DND-41 (cell line): ENCODE measurements at regions not wholly inside any gene's neighbourhood (a gene's known extent, or its start where the extent isn't known, plus 50 kb on each side); places are given as distances from the start of the nearest gene placed in this dataset.

Source experiments
- ATAC-seq: fragments of 200-7000 bp; cut with Tn5 transposase; 3 replicates; pipeline ENCODE4 v1.9.1; 2021; ENCODE audit warnings: low read depth; ENCODE audit not compliant: insufficient read depth
- DNase-seq: peaks from one replicate; pipeline ENCODE4 v3.0.0-alpha.2; 2020
- H2AFZ ChIP-seq: 2 replicates; pipeline ENCODE4 v1.6.0; 2012; ENCODE audit warnings: low read depth, low read length
- H3K27ac ChIP-seq: 2 replicates; pipeline ENCODE4 v1.5.1; 2012; ENCODE audit warnings: low read length, inconsistent platforms
- H3K27me3 ChIP-seq: fragments of 200-600 bp; sonication (generic); 2 replicates; pipeline ENCODE4 v1.6.0; 2012; ENCODE audit warnings: low read length, mild to moderate bottlenecking, inconsistent platforms; ENCODE audit not compliant: insufficient read depth, poor library complexity
- H3K36me3 ChIP-seq: 2 replicates; pipeline ENCODE4 v1.5.1; 2012; ENCODE audit warnings: low read length, inconsistent platforms; ENCODE audit not compliant: insufficient read depth
- H3K4me1 ChIP-seq: 2 replicates; pipeline ENCODE4 v1.5.1; 2012; ENCODE audit warnings: mild to moderate bottlenecking, low read length; ENCODE audit not compliant: insufficient read depth
- H3K4me2 ChIP-seq: 2 replicates; pipeline ENCODE4 v1.6.0; 2012; ENCODE audit warnings: mild to moderate bottlenecking, moderate library complexity, low read length, inconsistent platforms; ENCODE audit not compliant: insufficient read depth
- H3K4me3 ChIP-seq, 2 experiments: fragments of 200-600 bp in 1 of 2; shearing (Covaris generic) in 1 of 2; 2 replicates each; pipeline ENCODE4 v1.5.1; 2012 to 2016; ENCODE audit warnings: inconsistent platforms in 2 of 2, low read length in 2 of 2, mild to moderate bottlenecking in 2 of 2, low read depth in 1 of 2, moderate library complexity in 1 of 2
- H3K79me2 ChIP-seq: 2 replicates; pipeline ENCODE4 v1.6.0; 2012; ENCODE audit warnings: low read length, inconsistent platforms; ENCODE audit not compliant: insufficient read depth
- H3K9ac ChIP-seq: 2 replicates; pipeline ENCODE4 v1.6.0; 2012; ENCODE audit warnings: low read depth, mild to moderate bottlenecking, inconsistent platforms, low read length, moderate library complexity
- H3K9me3 ChIP-seq: 2 replicates; pipeline ENCODE4 v1.5.1; 2012; ENCODE audit warnings: low read length, moderate library complexity, mild to moderate bottlenecking, inconsistent platforms; ENCODE audit not compliant: insufficient read depth, severe bottlenecking
- H4K20me1 ChIP-seq: 2 replicates; pipeline ENCODE4 v1.6.0; 2012; ENCODE audit warnings: low read length; ENCODE audit not compliant: insufficient read depth
- EZH2 ChIP-seq: IDR thresholded peaks from 3 replicates; pipeline ENCODE4 v1.6.1; 2012; ENCODE audit warnings: borderline replicate concordance, low read depth, mild to moderate bottlenecking, moderate library complexity, low read length, inconsistent platforms; ENCODE audit not compliant: severe bottlenecking
- TF ChIP-seq, protein P1 (sequence below): IDR thresholded peaks from 2 replicates; pipeline ENCODE4 v1.5.1; 2012; ENCODE audit warnings: borderline replicate concordance, low read length, moderate library complexity, mild to moderate bottlenecking; ENCODE audit not compliant: poor library complexity, severe bottlenecking; ENCODE audit errors: extremely low read depth

- Histone ChIP-seq H3K27me3 (no peaks in the 10 kb centered on the region), H3K4me3 (no peak overlapping the region), H3K9me3 (no peaks in the 10 kb centered on the region), H3K36me3 (no peaks in the 10 kb centered on the region; the same call in 1 of the 2 replicates), H3K27ac (no peak overlapping the region), H3K79me2 (peaks cover 44% of the 10 kb centered on the region), H2AFZ (no peak overlapping the region), H4K20me1 (peaks cover 32% of the 10 kb centered on the region), H3K9ac (no peak overlapping the region), H3K4me1 (peaks cover 29% of the 10 kb centered on the region), H3K4me2 (no peak overlapping the region)
- TF ChIP-seq, protein P1, sequence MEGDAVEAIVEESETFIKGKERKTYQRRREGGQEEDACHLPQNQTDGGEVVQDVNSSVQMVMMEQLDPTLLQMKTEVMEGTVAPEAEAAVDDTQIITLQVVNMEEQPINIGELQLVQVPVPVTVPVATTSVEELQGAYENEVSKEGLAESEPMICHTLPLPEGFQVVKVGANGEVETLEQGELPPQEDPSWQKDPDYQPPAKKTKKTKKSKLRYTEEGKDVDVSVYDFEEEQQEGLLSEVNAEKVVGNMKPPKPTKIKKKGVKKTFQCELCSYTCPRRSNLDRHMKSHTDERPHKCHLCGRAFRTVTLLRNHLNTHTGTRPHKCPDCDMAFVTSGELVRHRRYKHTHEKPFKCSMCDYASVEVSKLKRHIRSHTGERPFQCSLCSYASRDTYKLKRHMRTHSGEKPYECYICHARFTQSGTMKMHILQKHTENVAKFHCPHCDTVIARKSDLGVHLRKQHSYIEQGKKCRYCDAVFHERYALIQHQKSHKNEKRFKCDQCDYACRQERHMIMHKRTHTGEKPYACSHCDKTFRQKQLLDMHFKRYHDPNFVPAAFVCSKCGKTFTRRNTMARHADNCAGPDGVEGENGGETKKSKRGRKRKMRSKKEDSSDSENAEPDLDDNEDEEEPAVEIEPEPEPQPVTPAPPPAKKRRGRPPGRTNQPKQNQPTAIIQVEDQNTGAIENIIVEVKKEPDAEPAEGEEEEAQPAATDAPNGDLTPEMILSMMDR: no peak
- no peak for TF ChIP-seq EZH2
- no peak for DNase-seq
- ATAC-seq: no peak
Measured at GRCh38 chr21:31553461-31553860, 106.0 kb upstream of the SOD1 start.

GRCh38 chr21:31552826-31553225 lies 106.7 kb upstream of the SOD1 start:
- peaks cover 31% of the 10 kb centered on the region for H4K20me1 ChIP-seq
- no peak overlapping the region for H2AFZ ChIP-seq
- H3K4me2 ChIP-seq: no peak overlapping the region
- TF ChIP-seq, protein P1: no peak
- no peak for TF ChIP-seq EZH2
- DNase-seq (no peak), ATAC-seq (no peak)
- no peak overlapping the region for H3K27ac ChIP-seq
- H3K4me3 ChIP-seq: no peak overlapping the region
- H3K4me1 ChIP-seq: peaks cover 22% of the 10 kb centered on the region
- H3K9me3 ChIP-seq: no peaks in the 10 kb centered on the region
- peaks cover 38% of the 10 kb centered on the region for H3K79me2 ChIP-seq
- H3K36me3 ChIP-seq: no peaks in the 10 kb centered on the region; the same call in 1 of the 2 replicates
- H3K27me3 ChIP-seq: no peaks in the 10 kb centered on the region
- no peak overlapping the region for H3K9ac ChIP-seq

GRCh38 chr21:31550070-31550469 lies 109.4 kb upstream of the SOD1 start:
- no peak overlapping the region for H2AFZ ChIP-seq
- H3K9me3 ChIP-seq: no peaks in the 10 kb centered on the region
- TF ChIP-seq EZH2: no peak
- TF ChIP-seq, protein P1: no peak
- peaks cover 24% of the 10 kb centered on the region for H3K79me2 ChIP-seq
- no peak overlapping the region for H3K4me2 ChIP-seq
- no peak for DNase-seq
- no peak overlapping the region for H3K4me3 ChIP-seq
- H3K4me1 ChIP-seq: no peaks in the 10 kb centered on the region; the same call in 1 of the 2 replicates
- no peaks in the 10 kb centered on the region for H3K27me3 ChIP-seq
- ATAC-seq: no peak
- peaks cover 15% of the 10 kb centered on the region for H4K20me1 ChIP-seq
- no peaks in the 10 kb centered on the region for H3K36me3 ChIP-seq
- H3K27ac ChIP-seq: no peak overlapping the region
- no peak overlapping the region for H3K9ac ChIP-seq

DNA sequence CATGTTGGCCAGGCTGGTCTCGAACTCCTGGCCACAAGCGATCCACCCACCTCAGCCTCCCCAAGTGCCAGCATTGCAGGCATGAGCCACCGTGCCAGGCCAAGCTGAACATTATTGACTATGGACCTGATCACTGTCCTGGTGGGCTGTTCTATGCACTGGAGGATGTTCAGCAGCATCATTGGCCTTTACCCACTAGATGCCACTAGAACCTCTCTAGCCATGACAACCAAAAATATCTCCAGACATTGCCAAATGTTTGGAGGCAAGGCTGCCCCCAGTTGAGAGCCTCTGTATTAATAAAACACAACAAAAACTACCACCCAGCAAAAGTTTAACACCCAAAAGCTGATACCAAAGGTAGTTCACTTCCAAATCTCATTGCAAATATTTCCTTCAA lies 110.8 kb upstream of the SOD1 start:
- H3K36me3 ChIP-seq: no peaks in the 10 kb centered on the region
- H3K27ac ChIP-seq: no peak overlapping the region
- no peak overlapping the region for H3K4me3 ChIP-seq
- no peak for ATAC-seq
- H3K9ac ChIP-seq: no peak overlapping the region
- no peak overlapping the region for H2AFZ ChIP-seq
- no peaks in the 10 kb centered on the region for H3K4me1 ChIP-seq
- peaks cover 21% of the 10 kb centered on the region for H3K79me2 ChIP-seq
- no peak for TF ChIP-seq EZH2
- TF ChIP-seq, protein P1: no peak
- no peak for DNase-seq
- no peak overlapping the region for H3K4me2 ChIP-seq
- H3K27me3 ChIP-seq: no peaks in the 10 kb centered on the region
- no peaks in the 10 kb centered on the region for H3K9me3 ChIP-seq
- peaks cover 6% of the 10 kb centered on the region; the same call in 1 of the 2 replicates for H4K20me1 ChIP-seq
